GM19328 (cell line): ENCODE measurements at regions not wholly inside any gene's neighbourhood (a gene's known extent, or its start where the extent isn't known, plus 50 kb on each side); places are given as distances from the start of the nearest gene placed in this dataset.

Source experiments
- ATAC-seq: cut with Tn5 transposase; IDR thresholded peaks from one replicate; pipeline ENCODE4 v1.9.1; 2021; ENCODE audit warnings: mild to moderate bottlenecking, moderate library complexity; ENCODE audit not compliant: unreplicated experiment

DNA sequence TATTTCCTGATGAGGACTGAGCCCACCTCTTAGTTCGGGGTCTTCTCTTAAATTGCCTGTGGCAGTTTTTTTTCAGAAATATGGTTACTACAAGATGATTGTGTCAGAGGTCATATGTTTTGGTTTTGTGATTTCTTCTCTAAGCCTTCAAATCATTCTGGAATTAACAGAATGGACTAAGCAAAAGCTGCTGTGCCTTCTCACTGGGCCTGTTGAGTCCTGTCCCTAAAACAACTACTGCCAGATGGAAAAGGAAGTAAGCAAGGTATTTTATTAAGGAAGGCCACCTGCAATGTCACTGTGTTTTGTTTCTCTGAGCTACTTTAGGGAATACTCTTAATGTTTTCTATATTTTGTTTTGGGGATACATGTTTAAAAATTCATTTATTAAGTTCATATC, 470.8 kb downstream of the PCDH20 start:
- no peak for ATAC-seq

- no peak for ATAC-seq
These were observed 471.6 kb downstream of the PCDH20 start for GRCh38 chr13:60944016-60944415.

DNA sequence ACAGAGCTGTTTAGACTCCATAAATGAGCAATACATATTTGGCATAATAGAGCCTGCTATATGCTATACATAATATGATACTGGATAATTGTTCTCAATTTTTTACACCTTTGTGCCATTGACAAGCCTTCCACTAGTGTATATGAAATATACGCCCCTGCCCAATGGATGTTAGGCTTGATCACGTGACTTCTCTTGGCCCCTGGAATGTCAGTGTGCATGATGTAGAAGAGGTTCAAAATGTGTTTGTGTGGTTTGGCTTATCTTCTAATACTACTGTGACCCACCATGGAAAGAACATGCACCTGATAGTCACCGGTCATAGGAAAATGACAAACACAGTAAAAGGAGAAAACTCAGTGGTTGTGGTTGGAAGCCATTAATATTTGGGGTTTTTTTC, 479.4 kb downstream of the PCDH20 start:
- no peak for ATAC-seq

GRCh38 chr13:60933638-60934037, 482.0 kb downstream of the PCDH20 start:
- no peak for ATAC-seq

DNA sequence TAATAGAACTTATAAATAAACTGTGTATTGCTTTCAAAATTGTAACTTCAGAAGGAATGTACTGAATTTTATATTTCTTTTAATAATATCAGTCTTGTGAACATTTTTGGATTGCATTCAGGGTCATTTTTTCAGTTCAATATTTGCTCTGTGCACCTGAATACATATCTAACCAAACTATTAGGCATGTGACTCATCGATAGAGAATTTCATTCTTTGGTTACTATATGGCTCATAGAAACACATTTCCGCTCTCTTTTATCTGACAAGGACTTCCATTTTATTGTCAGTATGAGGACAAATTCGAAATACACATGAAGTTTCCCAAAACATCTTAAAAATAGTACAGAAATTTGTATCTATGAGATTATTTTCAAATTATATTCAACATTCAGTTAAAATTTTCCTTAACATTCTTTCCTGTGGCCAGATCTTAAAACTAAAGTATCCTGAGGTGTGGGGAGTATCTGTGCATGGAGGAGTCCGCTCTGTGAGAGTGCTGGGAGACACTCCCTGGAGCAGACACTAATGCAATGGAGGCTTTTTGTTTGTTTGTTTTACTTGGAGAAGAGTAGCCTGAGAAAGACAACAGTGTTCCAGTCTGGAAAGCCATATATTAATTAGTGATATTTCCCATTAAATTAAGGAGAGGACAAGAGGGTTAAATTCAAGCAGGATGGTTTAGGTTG, 483.6 kb downstream of the PCDH20 start:
- ATAC-seq: no peak

- no peak for ATAC-seq
These were observed 490.0 kb downstream of the PCDH20 start for GRCh38 chr13:60925686-60926085.

GRCh38 chr13:60924856-60925255, 490.8 kb downstream of the PCDH20 start:
- ATAC-seq: no peak

DNA sequence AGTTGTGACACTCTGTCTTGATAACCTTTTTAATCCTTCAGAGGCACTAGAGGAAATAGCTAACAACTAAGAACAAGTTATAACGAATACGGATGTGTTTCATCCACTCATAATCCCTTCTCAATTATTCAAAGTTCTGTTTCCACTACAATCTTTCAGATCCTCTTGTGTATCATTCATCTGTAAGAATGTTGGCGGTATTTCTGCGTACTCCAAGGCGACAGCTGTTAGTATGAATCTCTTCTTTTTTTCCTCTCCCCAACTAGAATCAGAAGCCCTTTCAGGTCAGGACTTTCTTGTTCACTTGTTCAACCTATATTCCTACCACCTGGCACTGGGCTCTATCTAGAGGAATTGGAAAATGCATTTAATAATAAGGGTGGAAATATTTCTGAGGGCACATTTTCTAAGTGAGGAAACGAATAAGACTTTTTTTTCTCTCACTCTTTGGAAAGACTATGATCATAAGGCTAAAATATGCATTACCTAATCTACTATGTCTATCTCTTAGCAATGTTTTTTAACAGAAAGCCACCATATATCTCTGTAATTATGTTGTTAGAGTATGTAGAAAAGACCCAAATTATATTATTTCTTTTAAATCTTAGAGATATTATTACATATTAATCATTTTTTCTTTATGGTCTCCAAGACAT, 492.9 kb downstream of the PCDH20 start:
- no peak for ATAC-seq

DNA sequence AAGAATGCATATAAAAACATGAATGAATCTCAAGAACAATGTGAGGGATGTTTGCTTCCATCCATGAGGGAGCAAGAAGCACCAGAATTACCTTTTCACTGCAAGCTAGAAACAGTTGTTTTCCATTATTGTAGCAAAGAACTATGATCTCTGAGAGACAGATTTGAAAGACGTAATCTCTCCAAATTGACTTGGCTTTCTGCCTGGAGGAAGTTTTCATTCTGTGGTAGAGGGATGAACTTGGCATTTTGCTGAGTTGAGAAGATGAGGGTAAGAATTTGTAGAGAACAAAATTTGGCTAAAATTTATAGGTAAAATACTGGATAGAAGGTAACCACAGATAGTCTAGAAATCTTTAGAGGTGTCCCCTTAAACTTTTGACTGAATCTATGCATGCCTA, 496.8 kb downstream of the TDRD3 start:
- no peak for ATAC-seq

DNA sequence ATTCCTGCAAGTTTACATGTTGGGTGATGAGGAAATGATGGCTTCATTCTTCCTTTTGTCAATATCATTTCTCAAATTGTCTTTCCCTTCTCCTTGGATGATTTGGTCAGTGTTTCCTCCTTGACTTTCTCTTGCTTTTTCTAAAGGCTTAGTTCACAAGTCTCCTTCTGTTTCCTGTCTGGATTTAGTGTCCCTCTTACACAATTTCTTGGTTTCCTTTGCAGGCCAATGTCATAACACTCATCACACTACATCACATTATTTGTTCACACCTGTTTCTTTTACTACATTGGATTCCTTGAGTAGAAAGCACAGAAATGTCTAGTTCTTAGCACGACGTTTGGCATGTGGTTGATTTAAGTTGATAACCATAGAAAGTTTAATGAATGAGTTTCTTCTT, 490.7 kb downstream of the TDRD3 start:
- no peak for ATAC-seq

DNA sequence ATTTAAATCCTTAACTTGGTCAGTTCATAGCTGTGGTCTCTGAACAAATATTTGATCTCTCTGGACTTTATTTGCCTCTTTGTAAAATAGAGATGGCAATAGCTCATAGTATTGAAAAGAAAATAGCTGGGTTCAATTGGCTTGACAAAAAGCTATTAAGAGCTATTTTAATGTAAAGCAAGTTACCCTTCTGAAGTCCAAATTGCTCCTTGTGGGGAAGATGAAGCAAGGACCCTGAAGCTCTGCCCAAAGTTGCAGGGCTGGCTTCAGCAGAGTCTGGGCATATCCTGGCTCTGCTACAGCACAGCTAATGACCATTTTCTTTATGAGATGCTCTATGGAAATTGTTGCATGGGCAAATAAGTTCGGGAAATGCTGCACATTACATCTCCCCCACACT, 484.5 kb downstream of the TDRD3 start:
- no peak for ATAC-seq

- ATAC-seq: no peak
These were observed 476.1 kb downstream of the TDRD3 start for GRCh38 chr13:60873116-60873515.

DNA sequence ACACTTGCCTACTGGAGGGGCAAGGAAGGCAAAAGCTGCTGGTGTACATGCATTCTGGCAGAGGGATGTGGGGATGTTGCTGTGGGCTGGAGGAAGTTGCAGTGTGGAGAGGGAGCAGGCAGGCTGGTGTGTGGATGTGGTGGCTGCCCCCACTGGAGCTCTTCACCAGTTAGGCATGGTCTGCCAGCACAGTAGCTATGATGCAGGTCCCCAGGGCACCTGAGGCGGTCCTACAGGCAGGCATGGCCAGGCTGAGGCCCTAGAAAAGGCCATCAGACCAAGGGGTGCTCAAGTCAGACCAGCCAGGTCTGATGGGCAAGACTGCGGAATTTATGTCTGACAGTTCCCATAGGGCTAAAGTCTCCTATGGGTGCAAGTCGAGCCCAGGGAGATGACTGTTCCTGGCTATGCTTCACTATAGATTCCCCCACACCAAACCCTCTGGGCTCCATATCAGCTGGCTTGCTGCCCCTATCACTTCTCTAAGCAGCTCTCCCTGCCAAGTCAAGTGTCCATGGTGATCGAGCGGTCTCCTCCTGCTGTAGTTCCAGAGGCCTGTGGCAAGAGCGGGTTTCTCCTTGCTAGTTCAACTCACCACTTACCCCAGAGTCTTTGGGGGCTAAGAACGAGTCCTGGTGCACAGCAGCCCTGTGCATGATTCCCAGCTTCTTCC, 473.1 kb downstream of the TDRD3 start:
- no peak for ATAC-seq

DNA sequence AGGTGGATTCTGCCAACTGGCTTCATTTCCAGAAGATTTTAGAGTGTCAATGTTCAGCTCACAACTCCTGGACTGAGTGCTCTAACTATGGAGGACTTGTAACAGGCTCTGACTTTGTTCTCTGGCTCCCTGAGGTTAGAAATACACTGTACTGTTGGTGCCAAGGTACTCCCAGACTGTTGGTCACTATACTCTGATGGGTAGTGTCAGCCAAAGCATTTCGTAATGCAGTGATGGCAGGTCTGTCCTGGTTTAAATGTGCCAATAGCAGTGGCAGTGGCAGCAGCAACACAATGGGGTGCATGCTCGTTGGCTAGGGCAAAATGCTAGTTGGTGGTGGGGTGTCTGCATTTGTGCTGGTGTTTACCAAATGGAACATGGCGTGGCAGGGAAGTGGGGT, 472.2 kb downstream of the TDRD3 start:
- ATAC-seq: no peak

DNA sequence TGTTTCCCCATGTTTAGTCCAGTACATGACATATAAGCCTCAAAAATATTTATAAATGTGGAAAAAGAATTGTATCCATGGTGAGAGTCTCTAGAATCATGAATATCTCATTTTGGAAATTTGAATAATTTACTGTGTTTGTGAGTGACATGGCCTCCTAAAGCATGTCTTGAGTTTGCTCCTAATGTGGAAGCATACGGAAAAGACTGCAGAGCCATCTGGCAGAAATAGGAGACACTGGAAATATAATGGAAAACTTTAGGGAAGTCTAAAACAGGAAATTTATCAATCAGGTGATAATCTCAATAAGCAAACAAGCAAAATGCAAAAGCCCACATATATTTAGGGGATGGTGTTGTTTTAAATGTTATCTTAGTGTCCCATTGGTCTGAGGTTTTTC, 465.0 kb downstream of the TDRD3 start:
- no peak for ATAC-seq

- ATAC-seq: no peak
These were observed 460.7 kb downstream of the TDRD3 start for GRCh38 chr13:60857698-60858097.

- no peak for ATAC-seq
These were observed 455.9 kb downstream of the TDRD3 start for GRCh38 chr13:60852886-60853285.

DNA sequence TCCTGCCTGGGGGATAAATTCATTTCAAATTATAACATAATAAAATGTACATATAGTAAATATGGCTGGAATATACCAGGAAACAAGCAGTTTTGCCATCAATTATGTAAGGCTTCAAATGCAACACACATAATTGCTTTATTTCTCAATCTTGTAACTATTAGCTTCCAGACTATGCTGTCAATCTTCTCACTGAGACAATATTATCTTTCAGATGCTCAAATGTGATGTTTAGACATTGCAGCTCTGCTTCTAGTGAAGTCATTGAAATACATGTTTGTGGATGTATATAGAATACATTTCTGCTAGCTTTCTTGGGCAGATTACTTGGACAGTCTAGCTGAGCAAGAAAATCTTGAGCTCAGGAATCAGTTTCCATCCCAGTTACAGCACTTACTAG, 454.4 kb downstream of the TDRD3 start:
- ATAC-seq: no peak

DNA sequence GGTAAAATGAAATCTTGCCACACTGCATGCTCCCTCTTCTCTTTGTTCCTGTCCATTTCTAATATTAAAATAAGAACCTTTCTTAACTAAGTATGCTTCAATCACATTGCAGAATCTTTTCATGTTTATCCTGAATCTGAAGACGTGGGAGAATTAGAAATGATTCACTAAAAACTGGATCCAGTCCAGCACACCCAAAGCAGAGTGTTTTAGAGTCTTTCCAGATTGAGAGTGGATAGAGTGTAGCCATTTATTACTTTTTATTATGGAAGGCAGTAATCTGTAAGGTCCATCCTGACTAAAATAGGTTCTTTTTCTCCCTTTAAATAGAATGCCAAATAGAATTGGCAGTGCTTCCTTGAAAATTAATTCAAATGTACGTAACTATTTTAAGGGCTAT, 453.5 kb downstream of the TDRD3 start:
- no peak for ATAC-seq

DNA sequence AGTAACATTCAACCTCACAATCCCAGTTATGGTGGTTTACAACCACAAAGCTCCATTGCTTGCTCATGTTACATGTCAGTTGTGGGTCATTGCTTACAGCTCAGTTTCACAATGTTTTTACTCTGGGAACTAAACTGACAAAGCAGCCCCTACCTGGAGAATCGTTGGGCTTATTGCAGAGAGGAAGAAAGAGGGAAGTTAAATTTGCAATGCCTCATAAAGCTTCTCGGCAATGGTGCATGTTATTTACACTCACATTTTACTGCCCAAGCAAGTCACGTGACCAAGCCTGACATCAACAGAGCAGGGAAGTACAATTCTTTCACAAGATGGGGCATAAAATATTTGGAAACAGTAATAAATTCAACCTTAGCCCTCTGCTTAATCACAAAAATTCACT, 441.6 kb downstream of the TDRD3 start:
- ATAC-seq: no peak

- ATAC-seq: no peak
These were observed 440.8 kb downstream of the TDRD3 start for GRCh38 chr13:60837806-60838205.

- ATAC-seq: no peak
These were observed 439.8 kb downstream of the TDRD3 start for GRCh38 chr13:60836821-60837220.
